ENCODE measurements at regions not wholly inside any gene's neighbourhood (a gene's known extent, or its start where the extent isn't known, plus 50 kb on each side); places are given as distances from the start of the nearest gene placed in this dataset.

- no peak for DNase-seq (ENCODE audit: low read depth)
- no peak for TF ChIP-seq CTCF (conservative IDR thresholded peaks at IDR 0.05; ENCODE audit: control insufficient read depth, insufficient read depth, low read depth, low read length)
Observed at GRCh38 chr2:36266536-36267121, 88.9 kb upstream of the CRIM1 start.

GRCh38 chr2:36262581-36262980 lies 93.0 kb upstream of the CRIM1 start:
- no peak for DNase-seq (ENCODE audit: low read depth)
- no peak overlapping the region for H3K4me3 ChIP-seq (ENCODE audit: control insufficient read depth, low read depth, low read length)
- no peak for TF ChIP-seq CTCF (conservative IDR thresholded peaks at IDR 0.05; ENCODE audit: control insufficient read depth, insufficient read depth, low read depth, low read length)

More at GRCh38 chr2:36266536-36267121, 88.9 kb upstream of the CRIM1 start:
- no peak overlapping the region for H3K4me3 ChIP-seq (ENCODE audit: control insufficient read depth, low read depth, low read length)

GRCh38 chr2:36255863-36256262 lies 99.7 kb upstream of the CRIM1 start:
- no peak for DNase-seq (ENCODE audit: low read depth)
- no peak overlapping the region for H3K4me3 ChIP-seq (ENCODE audit: control insufficient read depth, low read depth, low read length)
- TF ChIP-seq CTCF (conservative IDR thresholded peaks at IDR 0.05; ENCODE audit: control insufficient read depth, insufficient read depth, low read depth, low read length): no peak

GRCh38 chr2:36253086-36253485 lies 102.5 kb upstream of the CRIM1 start:
- no peak for DNase-seq (ENCODE audit: low read depth)
- H3K4me3 ChIP-seq (ENCODE audit: control insufficient read depth, low read depth, low read length): no peak overlapping the region
- no peak for TF ChIP-seq CTCF (conservative IDR thresholded peaks at IDR 0.05; ENCODE audit: control insufficient read depth, insufficient read depth, low read depth, low read length)

GRCh38 chr2:36246320-36246990 lies 109.1 kb upstream of the CRIM1 start:
- no peak for DNase-seq (ENCODE audit: low read depth)
- no peak for TF ChIP-seq CTCF (conservative IDR thresholded peaks at IDR 0.05; ENCODE audit: control insufficient read depth, insufficient read depth, low read depth, low read length)
- no peak overlapping the region for H3K4me3 ChIP-seq (ENCODE audit: control insufficient read depth, low read depth, low read length)

GRCh38 chr2:36245651-36246050 lies 109.9 kb upstream of the CRIM1 start:
- no peak for DNase-seq (ENCODE audit: low read depth)

More at GRCh38 chr2:36245651-36246050, 109.9 kb upstream of the CRIM1 start:
- H3K4me3 ChIP-seq (ENCODE audit: control insufficient read depth, low read depth, low read length): no peak overlapping the region
- no peak for TF ChIP-seq CTCF (conservative IDR thresholded peaks at IDR 0.05; ENCODE audit: control insufficient read depth, insufficient read depth, low read depth, low read length)
